NB4 (cell line): ENCODE measurements at regions not wholly inside any gene's neighbourhood (a gene's known extent, or its start where the extent isn't known, plus 50 kb on each side); places are given as distances from the start of the nearest gene placed in this dataset.

ENCODE experiments used
- MAX ChIP-seq: IDR thresholded peaks from 2 replicates; pipeline ENCODE4 v1.6.1; 2011; ENCODE audit warnings: low read depth, low read length
- MYC ChIP-seq: IDR thresholded peaks from 2 replicates; pipeline ENCODE4 v1.6.1; 2011; ENCODE audit warnings: low read depth, low read length
- POLR2A ChIP-seq: IDR thresholded peaks from 2 replicates; pipeline ENCODE4 v1.6.1; 2011; ENCODE audit warnings: mild to moderate bottlenecking; ENCODE audit not compliant: insufficient read length; ENCODE audit errors: extremely low read depth
- TF ChIP-seq, protein P1 (sequence below): IDR thresholded peaks from one replicate; pipeline ENCODE4 v1.5.1; 2012; ENCODE audit warnings: low read depth, low read length

- TF ChIP-seq, protein P1, sequence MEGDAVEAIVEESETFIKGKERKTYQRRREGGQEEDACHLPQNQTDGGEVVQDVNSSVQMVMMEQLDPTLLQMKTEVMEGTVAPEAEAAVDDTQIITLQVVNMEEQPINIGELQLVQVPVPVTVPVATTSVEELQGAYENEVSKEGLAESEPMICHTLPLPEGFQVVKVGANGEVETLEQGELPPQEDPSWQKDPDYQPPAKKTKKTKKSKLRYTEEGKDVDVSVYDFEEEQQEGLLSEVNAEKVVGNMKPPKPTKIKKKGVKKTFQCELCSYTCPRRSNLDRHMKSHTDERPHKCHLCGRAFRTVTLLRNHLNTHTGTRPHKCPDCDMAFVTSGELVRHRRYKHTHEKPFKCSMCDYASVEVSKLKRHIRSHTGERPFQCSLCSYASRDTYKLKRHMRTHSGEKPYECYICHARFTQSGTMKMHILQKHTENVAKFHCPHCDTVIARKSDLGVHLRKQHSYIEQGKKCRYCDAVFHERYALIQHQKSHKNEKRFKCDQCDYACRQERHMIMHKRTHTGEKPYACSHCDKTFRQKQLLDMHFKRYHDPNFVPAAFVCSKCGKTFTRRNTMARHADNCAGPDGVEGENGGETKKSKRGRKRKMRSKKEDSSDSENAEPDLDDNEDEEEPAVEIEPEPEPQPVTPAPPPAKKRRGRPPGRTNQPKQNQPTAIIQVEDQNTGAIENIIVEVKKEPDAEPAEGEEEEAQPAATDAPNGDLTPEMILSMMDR = no peak
- TF ChIP-seq POLR2A (no peak), MAX (no peak), MYC (no peak)
These were observed 59.7 kb upstream of the MYLIP start for GRCh38 chr6:16069222-16069621.
